SU-DHL-6 (cell line): ENCODE measurements at regions not wholly inside any gene's neighbourhood (a gene's known extent, or its start where the extent isn't known, plus 50 kb on each side); places are given as distances from the start of the nearest gene placed in this dataset.
"Not testable (repeated sequence)": the region's sequence is repeated elsewhere in the genome, so short reads cannot be mapped to it uniquely, and the experiment has no call there.

Experiments
- H2AFZ ChIP-seq: fragments of 200-600 bp; sonication (generic); 2 replicates; pipeline ENCODE4 v1.6.1; 2014; ENCODE audit warnings: low read depth, mild to moderate bottlenecking, moderate library complexity, mixed read lengths, antibody characterized with exemption, low read length; ENCODE audit not compliant: severe bottlenecking
- H3F3A ChIP-seq: fragments of 200-600 bp; shearing (Covaris generic); 2 replicates; pipeline ENCODE4 v1.6.0; 2016; ENCODE audit warnings: antibody characterized with exemption, mild to moderate bottlenecking; ENCODE audit not compliant: insufficient read depth
- H3K27ac ChIP-seq: fragments of 200-600 bp; sonication (generic); 2 replicates; pipeline ENCODE4 v1.5.1; 2016; ENCODE audit warnings: low read depth, mild to moderate bottlenecking, low read length, moderate library complexity, mixed read lengths
- H3K27me3 ChIP-seq: fragments of 200-600 bp; sonication (generic), shearing (Covaris generic); 2 replicates; pipeline ENCODE4 v1.6.0; 2014; ENCODE audit warnings: mild to moderate bottlenecking, low read length
- H3K36me3 ChIP-seq: fragments of 200-600 bp; sonication (generic); 2 replicates; pipeline ENCODE4 v1.6.1; 2014; ENCODE audit warnings: mild to moderate bottlenecking, low read length, mixed read lengths
- H3K4me2 ChIP-seq: fragments of 300-600, 200-600 bp; shearing (Covaris generic), sonication (generic); 2 replicates; pipeline ENCODE4 v1.6.0; 2014; ENCODE audit warnings: low read length, low read depth, mild to moderate bottlenecking; ENCODE audit not compliant: poor library complexity, severe bottlenecking
- H3K4me3 ChIP-seq: fragments of 200-600 bp; sonication (generic); 2 replicates; pipeline ENCODE4 v1.5.1; 2014; ENCODE audit warnings: antibody characterized with exemption, low read length, mild to moderate bottlenecking, mixed read lengths; ENCODE audit not compliant: insufficient read depth, poor library complexity, severe bottlenecking
- H3K79me2 ChIP-seq: fragments of 200-600 bp; sonication (generic); 2 replicates; pipeline ENCODE4 v1.6.1; 2014; ENCODE audit warnings: mild to moderate bottlenecking, low read length, moderate library complexity; ENCODE audit not compliant: insufficient read depth
- H3K9ac ChIP-seq: fragments of 200-600 bp; sonication (generic); 2 replicates; pipeline ENCODE4 v1.7.0; 2014; ENCODE audit warnings: mild to moderate bottlenecking, low read length
- H3K9me2 ChIP-seq: fragments of 200-600 bp; sonication (generic); replicated peaks from 2 replicates; pipeline ENCODE4 v1.6.1; 2014; ENCODE audit warnings: low read length; ENCODE audit not compliant: insufficient read depth
- H3K9me3 ChIP-seq: fragments of 200-600 bp; sonication (generic); 2 replicates; pipeline ENCODE4 v1.6.1; 2014; ENCODE audit warnings: low read length, mixed read lengths; ENCODE audit not compliant: insufficient read depth
- H4K20me1 ChIP-seq: fragments of 200-600 bp; sonication (generic); 2 replicates; pipeline ENCODE4 v1.6.1; 2014; ENCODE audit warnings: low read depth, mild to moderate bottlenecking, antibody characterized with exemption, low read length, moderate library complexity, mixed read lengths
- EZH2phosphoT487 ChIP-seq: fragments of 200-600 bp; sonication (generic), shearing (Covaris generic); conservative IDR thresholded peaks from 2 replicates; pipeline ENCODE4 v1.6.1; 2018; ENCODE audit warnings: mild to moderate bottlenecking, antibody characterized with exemption, low read length, moderate library complexity, mixed read lengths
- TF ChIP-seq, protein P1 (sequence below): fragments of 200-600 bp; sonication (generic); IDR thresholded peaks from one replicate; pipeline ENCODE4 v1.5.1; 2017; ENCODE audit warnings: antibody characterized with exemption, mild to moderate bottlenecking, low read length, moderate library complexity; ENCODE audit not compliant: insufficient read depth, poor library complexity, severe bottlenecking

DNA sequence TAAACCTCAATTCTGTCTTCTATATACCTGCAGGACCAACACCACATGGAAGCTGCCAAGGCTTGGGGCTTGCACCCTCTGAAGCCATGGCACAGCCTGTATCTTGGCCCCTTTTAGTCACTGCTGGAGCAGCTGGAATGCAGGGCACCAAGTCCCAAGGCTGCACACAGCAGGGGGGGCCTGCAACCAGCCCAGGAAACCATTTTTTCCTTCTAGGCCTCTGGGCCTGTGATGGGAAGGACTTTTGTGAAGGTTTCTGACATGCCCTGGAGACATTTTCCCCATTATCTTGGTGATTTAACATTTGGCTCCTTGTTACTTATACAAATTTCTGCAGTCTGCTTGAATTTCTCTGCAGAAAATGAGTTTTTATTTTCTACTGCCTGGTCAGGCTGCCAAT is 123.2 kb upstream of the PCGF5 start:
- Histone ChIP-seq H3K9me3 (peaks cover 11% of the 10 kb centered on the region; the same call in 1 of the 2 replicates), H3K27ac (no peak overlapping the region), H3K4me2 (no peak overlapping the region), H4K20me1 (no peaks in the 10 kb centered on the region), H3K27me3 (no peaks in the 10 kb centered on the region), H3K4me3 (no peak overlapping the region), H3K9ac (no peak overlapping the region), H3F3A (no peaks in the 10 kb centered on the region), H3K79me2 (no peaks in the 10 kb centered on the region), H2AFZ (no peak overlapping the region), H3K36me3 (no peaks in the 10 kb centered on the region), H3K9me2 (no peaks in the 10 kb centered on the region)
- no peak for TF ChIP-seq EZH2phosphoT487
- TF ChIP-seq, protein P1, sequence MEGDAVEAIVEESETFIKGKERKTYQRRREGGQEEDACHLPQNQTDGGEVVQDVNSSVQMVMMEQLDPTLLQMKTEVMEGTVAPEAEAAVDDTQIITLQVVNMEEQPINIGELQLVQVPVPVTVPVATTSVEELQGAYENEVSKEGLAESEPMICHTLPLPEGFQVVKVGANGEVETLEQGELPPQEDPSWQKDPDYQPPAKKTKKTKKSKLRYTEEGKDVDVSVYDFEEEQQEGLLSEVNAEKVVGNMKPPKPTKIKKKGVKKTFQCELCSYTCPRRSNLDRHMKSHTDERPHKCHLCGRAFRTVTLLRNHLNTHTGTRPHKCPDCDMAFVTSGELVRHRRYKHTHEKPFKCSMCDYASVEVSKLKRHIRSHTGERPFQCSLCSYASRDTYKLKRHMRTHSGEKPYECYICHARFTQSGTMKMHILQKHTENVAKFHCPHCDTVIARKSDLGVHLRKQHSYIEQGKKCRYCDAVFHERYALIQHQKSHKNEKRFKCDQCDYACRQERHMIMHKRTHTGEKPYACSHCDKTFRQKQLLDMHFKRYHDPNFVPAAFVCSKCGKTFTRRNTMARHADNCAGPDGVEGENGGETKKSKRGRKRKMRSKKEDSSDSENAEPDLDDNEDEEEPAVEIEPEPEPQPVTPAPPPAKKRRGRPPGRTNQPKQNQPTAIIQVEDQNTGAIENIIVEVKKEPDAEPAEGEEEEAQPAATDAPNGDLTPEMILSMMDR, result no peak

DNA sequence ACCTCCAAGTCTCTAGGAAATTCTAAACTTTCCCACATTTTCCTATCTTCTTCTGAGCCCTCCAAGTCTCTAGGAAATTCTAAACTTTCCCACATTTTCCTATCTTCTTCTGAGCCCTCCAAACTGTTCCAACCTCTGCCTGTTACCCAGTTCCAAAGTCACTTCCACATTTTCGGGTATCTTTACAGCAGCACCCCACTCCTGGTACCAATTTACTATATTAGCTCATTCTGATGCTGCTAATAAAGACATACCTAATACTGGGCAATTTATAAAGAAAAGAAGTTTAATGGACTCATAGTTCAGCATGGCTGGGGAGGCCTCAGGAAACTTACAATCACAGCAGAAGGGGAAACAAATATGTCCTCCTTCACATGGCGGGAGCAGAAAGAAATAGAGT is 122.4 kb upstream of the PCGF5 start:
- not testable (repeated sequence) for H3K27ac ChIP-seq, H3K36me3 ChIP-seq, H3K9me2 ChIP-seq, H2AFZ ChIP-seq, H3K27me3 ChIP-seq, H3K4me2 ChIP-seq, H3K4me3 ChIP-seq, H3K9ac ChIP-seq, H4K20me1 ChIP-seq, H3K79me2 ChIP-seq, H3F3A ChIP-seq
- peaks cover 11% of the 10 kb centered on the region; the same call in 1 of the 2 replicates for H3K9me3 ChIP-seq

DNA sequence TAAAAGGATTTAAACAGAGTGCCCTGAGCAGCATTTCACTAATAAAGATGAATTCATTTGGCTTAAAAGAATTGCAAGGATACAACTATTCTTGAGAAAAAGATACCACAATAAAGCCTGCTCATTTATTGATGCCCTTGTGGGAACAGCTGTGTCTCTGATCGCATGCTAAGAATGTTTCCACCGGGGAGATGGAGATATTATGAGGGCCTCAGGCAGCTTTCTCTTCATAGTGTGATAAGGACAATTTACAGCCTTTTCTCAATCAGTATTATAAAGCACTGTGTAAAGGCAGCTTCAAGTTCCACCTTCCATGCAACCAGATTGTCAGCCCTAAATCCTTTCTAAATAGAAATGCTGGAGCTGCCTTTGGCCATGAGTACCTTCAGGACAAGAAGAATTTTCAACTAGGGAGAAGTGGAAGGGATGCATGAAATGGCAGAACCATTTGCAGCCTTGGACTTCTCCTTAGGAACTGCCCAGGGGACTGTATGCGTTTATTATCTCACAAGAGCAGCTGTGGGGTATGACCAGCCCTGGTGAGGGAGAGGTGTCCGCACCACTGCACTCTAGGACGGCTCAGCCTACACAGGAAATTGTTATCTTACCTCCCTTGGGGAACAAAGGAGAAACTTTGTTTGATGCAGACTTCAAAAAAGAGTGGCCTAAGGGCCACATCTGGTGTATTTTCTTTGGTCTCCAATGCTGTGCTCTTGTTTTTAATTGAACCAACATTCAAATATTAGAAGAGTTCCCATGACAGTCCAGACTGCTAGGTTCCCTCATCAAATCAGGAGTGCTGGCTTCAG is 116.9 kb upstream of the PCGF5 start:
- Histone ChIP-seq H3K27ac (no peak overlapping the region), H3K4me2 (no peak overlapping the region), H3F3A (no peaks in the 10 kb centered on the region)

More for the DNA sequence above, 116.9 kb upstream of the PCGF5 start:
- H2AFZ ChIP-seq, result no peak overlapping the region
- H3K9ac ChIP-seq, result no peak overlapping the region
- H3K4me3 ChIP-seq, result no peak overlapping the region
- H3K79me2 ChIP-seq, result no peaks in the 10 kb centered on the region
- 0 out of 2 replicates have a peak, but pooled peaks cover 4% of the 10 kb centered on the region for H3K9me3 ChIP-seq
- H4K20me1 ChIP-seq, result no peaks in the 10 kb centered on the region
- TF ChIP-seq, protein P1, result no peak
- TF ChIP-seq EZH2phosphoT487, result no peak
- no peaks in the 10 kb centered on the region for H3K9me2 ChIP-seq
- H3K36me3 ChIP-seq, result no peaks in the 10 kb centered on the region
- H3K27me3 ChIP-seq, result no peaks in the 10 kb centered on the region
